Endothelial cell (in vitro differentiated cells): ENCODE measurements at regions not wholly inside any gene's neighbourhood (a gene's known extent, or its start where the extent isn't known, plus 50 kb on each side); places are given as distances from the start of the nearest gene placed in this dataset.

Source experiments
- DNase-seq: peaks from one replicate; pipeline ENCODE4 v3.0.0; 2021; ENCODE audit warnings: low spot score
- H3K27ac Mint-ChIP-seq: one replicate; pipeline ENCODE4 v1.8.0; 2021; ENCODE audit warnings: mixed read lengths, inconsistent platforms; ENCODE audit not compliant: unreplicated experiment
- H3K27me3 Mint-ChIP-seq: one replicate; pipeline ENCODE4 v1.8.0; 2021; ENCODE audit warnings: mild to moderate bottlenecking, moderate library complexity, mixed read lengths, inconsistent platforms; ENCODE audit not compliant: unreplicated experiment
- H3K36me3 Mint-ChIP-seq: one replicate; pipeline ENCODE4 v1.8.0; 2021; ENCODE audit warnings: mild to moderate bottlenecking, low read depth, mixed read lengths, inconsistent platforms; ENCODE audit not compliant: unreplicated experiment
- H3K4me1 Mint-ChIP-seq: one replicate; pipeline ENCODE4 v1.8.0; 2021; ENCODE audit warnings: mild to moderate bottlenecking, mixed read lengths, inconsistent platforms; ENCODE audit not compliant: unreplicated experiment
- H3K4me3 Mint-ChIP-seq: one replicate; pipeline ENCODE4 v1.8.0; 2021; ENCODE audit warnings: mild to moderate bottlenecking, mixed read lengths, inconsistent platforms; ENCODE audit not compliant: unreplicated experiment
- H3K9me3 Mint-ChIP-seq: one replicate; pipeline ENCODE4 v1.8.0; 2021; ENCODE audit warnings: mixed read lengths, inconsistent platforms; ENCODE audit not compliant: unreplicated experiment
- TF ChIP-seq, protein P1 (sequence below): fragments of 200-600 bp; sonication (generic); IDR thresholded peaks from one replicate; pipeline ENCODE4 v1.5.0; 2021; ENCODE audit warnings: antibody characterized with exemption; ENCODE audit not compliant: unreplicated experiment

GRCh38 chr2:83933749-83934148, 525.3 kb downstream of the SUCLG1 start:
- Mint-ChIP-seq H3K36me3 (no peaks in the 10 kb centered on the region), H3K4me3 (no peak overlapping the region), H3K27ac (no peak overlapping the region), H3K4me1 (peaks cover 3% of the 10 kb centered on the region), H3K9me3 (no peaks in the 10 kb centered on the region), H3K27me3 (no peaks in the 10 kb centered on the region)
- no peak for DNase-seq
- TF ChIP-seq, protein P1, sequence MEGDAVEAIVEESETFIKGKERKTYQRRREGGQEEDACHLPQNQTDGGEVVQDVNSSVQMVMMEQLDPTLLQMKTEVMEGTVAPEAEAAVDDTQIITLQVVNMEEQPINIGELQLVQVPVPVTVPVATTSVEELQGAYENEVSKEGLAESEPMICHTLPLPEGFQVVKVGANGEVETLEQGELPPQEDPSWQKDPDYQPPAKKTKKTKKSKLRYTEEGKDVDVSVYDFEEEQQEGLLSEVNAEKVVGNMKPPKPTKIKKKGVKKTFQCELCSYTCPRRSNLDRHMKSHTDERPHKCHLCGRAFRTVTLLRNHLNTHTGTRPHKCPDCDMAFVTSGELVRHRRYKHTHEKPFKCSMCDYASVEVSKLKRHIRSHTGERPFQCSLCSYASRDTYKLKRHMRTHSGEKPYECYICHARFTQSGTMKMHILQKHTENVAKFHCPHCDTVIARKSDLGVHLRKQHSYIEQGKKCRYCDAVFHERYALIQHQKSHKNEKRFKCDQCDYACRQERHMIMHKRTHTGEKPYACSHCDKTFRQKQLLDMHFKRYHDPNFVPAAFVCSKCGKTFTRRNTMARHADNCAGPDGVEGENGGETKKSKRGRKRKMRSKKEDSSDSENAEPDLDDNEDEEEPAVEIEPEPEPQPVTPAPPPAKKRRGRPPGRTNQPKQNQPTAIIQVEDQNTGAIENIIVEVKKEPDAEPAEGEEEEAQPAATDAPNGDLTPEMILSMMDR: no peak

DNA sequence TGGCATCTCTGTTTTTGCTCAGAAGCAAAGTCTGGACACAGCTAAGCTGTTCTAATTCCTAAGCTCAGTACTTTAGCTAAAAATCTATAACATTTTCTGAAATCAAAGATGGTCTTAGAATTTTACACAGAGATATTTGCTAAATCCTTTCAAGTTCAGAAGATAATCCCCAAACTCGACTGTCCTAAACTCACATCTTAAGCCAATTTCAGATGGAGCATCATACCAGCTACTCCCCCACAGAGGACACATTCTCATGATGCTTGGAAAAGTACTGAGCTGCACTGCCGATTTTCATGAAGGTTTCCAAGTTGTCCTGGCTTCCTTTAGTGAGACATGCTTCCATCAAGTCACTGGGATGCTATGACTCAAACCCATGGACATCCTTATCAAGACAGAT, 535.5 kb downstream of the SUCLG1 start:
- DNase-seq: no peak
- TF ChIP-seq, protein P1: no peak
- Mint-ChIP-seq H3K4me1 (no peaks in the 10 kb centered on the region), H3K27ac (no peak overlapping the region), H3K27me3 (peaks cover 1% of the 10 kb centered on the region), H3K36me3 (no peaks in the 10 kb centered on the region), H3K4me3 (no peak overlapping the region), H3K9me3 (no peaks in the 10 kb centered on the region)

DNA sequence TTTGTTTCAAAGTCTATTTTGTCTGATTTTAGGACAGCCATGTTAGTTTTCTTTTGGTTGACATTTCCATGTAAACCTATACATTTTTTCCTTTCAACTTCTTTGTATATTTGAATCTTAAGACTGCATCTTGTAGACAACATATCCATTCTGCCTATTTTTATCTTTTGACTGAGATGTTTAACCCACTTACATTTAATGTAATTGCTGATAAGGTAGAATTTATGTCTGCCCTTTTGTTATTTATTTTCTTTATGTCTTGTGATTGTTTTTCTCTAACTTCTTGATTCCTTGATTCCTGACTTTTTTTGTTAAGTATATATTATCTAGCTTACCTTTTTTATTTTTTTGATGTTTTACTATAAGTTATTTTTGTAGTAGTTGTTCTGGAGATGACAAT, 542.5 kb downstream of the SUCLG1 start:
- Mint-ChIP-seq H3K4me3 (no peak overlapping the region), H3K36me3 (no peaks in the 10 kb centered on the region)
- TF ChIP-seq, protein P1: no peak

GRCh38 chr2:83915381-83915780, 543.7 kb downstream of the SUCLG1 start:
- H3K36me3 Mint-ChIP-seq: no peaks in the 10 kb centered on the region
- no peaks in the 10 kb centered on the region for H3K9me3 Mint-ChIP-seq
- TF ChIP-seq, protein P1: no peak
- no peak for DNase-seq
- no peak overlapping the region for H3K4me3 Mint-ChIP-seq
- H3K27me3 Mint-ChIP-seq: no peaks in the 10 kb centered on the region
- no peak overlapping the region for H3K27ac Mint-ChIP-seq
- H3K4me1 Mint-ChIP-seq: no peaks in the 10 kb centered on the region

More for the DNA sequence above, 542.5 kb downstream of the SUCLG1 start:
- no peaks in the 10 kb centered on the region for H3K27me3 Mint-ChIP-seq
- DNase-seq: no peak
- H3K9me3 Mint-ChIP-seq: no peaks in the 10 kb centered on the region
- no peaks in the 10 kb centered on the region for H3K4me1 Mint-ChIP-seq
- H3K27ac Mint-ChIP-seq: no peak overlapping the region

DNA sequence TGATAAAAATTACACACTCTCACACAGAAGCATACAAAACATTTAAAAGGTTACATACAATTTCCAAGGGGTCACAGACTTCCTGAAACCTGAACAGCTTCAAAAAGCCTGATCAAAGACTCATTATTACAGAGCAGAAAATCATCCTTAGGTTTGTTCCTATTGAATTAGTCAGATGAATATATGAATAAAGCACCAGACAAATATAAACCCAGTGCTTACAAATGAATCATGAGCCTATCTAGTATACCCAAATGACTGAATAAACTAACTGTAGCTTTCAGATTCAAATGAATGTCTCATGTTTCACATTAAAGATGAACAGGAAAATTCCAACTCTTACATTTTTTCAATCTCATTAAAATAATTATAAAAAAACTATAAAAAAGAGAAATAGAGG, 550.3 kb downstream of the SUCLG1 start:
- TF ChIP-seq, protein P1: no peak
- DNase-seq: no peak
- no peaks in the 10 kb centered on the region for H3K36me3 Mint-ChIP-seq
- no peaks in the 10 kb centered on the region for H3K9me3 Mint-ChIP-seq
- H3K4me3 Mint-ChIP-seq: no peak overlapping the region
- no peaks in the 10 kb centered on the region for H3K27me3 Mint-ChIP-seq
- H3K4me1 Mint-ChIP-seq: no peaks in the 10 kb centered on the region
- H3K27ac Mint-ChIP-seq: no peak overlapping the region
